PC-9 (cell line): ENCODE measurements at regions not wholly inside any gene's neighbourhood (a gene's known extent, or its start where the extent isn't known, plus 50 kb on each side); places are given as distances from the start of the nearest gene placed in this dataset.

Source experiments
- BruUV-seq: library from RNA; stranded (reverse); fragments of 400-500 nt; replicated peaks from 2 replicates; lab custom pipeline; 2021; lab: Mats Ljungman, UMichigan
- CTCF ChIA-PET: fragments of 300-600 bp; sonication (Branson Sonifier 250); formaldehyde crosslinking; loops from one replicate; lab custom pipeline; 2022; ENCODE audit warnings: antibody characterized with exemption; lab: Charles Lee
- POLR2A ChIA-PET: fragments of 300-600 bp; sonication (Branson Sonifier 250); formaldehyde crosslinking; loops from one replicate; lab custom pipeline; 2022; ENCODE audit warnings: antibody characterized with exemption; ENCODE audit not compliant: unreplicated experiment; lab: Charles Lee
- DNase-seq, 2 experiments: peaks; one replicate each; pipeline versions ENCODE4 v3.0.0 to v3.0.0-alpha.2; 2015 to 2022; ENCODE audit warnings: mixed read lengths in 1 of 2
- H2AFZ ChIP-seq: fragments of 200-600 bp; sonication (generic); 2 replicates; pipeline ENCODE4 v1.8.1; 2017; ENCODE audit warnings: antibody characterized with exemption
- H3F3A ChIP-seq: fragments of 200-600 bp; sonication (generic); 2 replicates; pipeline ENCODE4 v1.8.1; 2017; ENCODE audit warnings: antibody characterized with exemption, mild to moderate bottlenecking, low read depth; ENCODE audit not compliant: insufficient read depth
- H3K27ac ChIP-seq: fragments of 200-600 bp; sonication (generic); 2 replicates; pipeline ENCODE4 v1.6.1; 2016; ENCODE audit warnings: mixed run types
- H3K27me3 ChIP-seq: fragments of 200-600 bp; sonication (generic); 2 replicates; pipeline ENCODE4 v1.6.1; 2016; ENCODE audit warnings: low read depth, mixed run types; ENCODE audit not compliant: insufficient read depth
- H3K36me3 ChIP-seq: fragments of 200-600 bp; sonication (generic); 2 replicates; pipeline ENCODE4 v1.6.1; 2016; ENCODE audit warnings: low read depth, mixed run types
- H3K4me1 ChIP-seq: fragments of 200-600 bp; sonication (generic); replicated peaks from 2 replicates; pipeline ENCODE4 v1.6.1; 2016; ENCODE audit warnings: mixed run types; ENCODE audit not compliant: insufficient read depth
- H3K4me2 ChIP-seq: fragments of 200-600 bp; sonication (generic); 2 replicates; pipeline ENCODE4 v1.6.1; 2017; ENCODE audit warnings: mixed run types
- H3K4me3 ChIP-seq: fragments of 200-600 bp; sonication (generic); 2 replicates; pipeline ENCODE4 v1.6.1; 2016; ENCODE audit warnings: mixed run types
- H3K79me2 ChIP-seq: fragments of 200-600 bp; sonication (generic); 2 replicates; pipeline ENCODE4 v1.6.1; 2017; ENCODE audit warnings: low read depth, mixed run types
- H3K9me2 ChIP-seq: fragments of 200-600 bp; sonication (generic); 2 replicates; pipeline ENCODE4 v1.8.1; 2017; ENCODE audit warnings: mild to moderate bottlenecking; ENCODE audit not compliant: insufficient read depth
- H3K9me3 ChIP-seq: fragments of 200-600 bp; sonication (generic); 2 replicates; pipeline ENCODE4 v1.8.1; 2016; ENCODE audit warnings: low read depth; ENCODE audit not compliant: insufficient read depth
- H4K20me1 ChIP-seq: fragments of 200-600 bp; sonication (generic); 2 replicates; pipeline ENCODE4 v1.8.1; 2017; ENCODE audit not compliant: insufficient read depth
- EZH2 ChIP-seq: fragments of 200-600 bp; sonication (generic); IDR thresholded peaks from 2 replicates; pipeline ENCODE4 v1.8.0; 2017; ENCODE audit warnings: antibody characterized with exemption, low read depth
- intact Hi-C: fragments of 100-400 bp; cut with micrococcal nuclease; formaldehyde crosslinking; loops from one replicate; pipeline ENCODE4 v1.10.0; 2022; ENCODE audit not compliant: unreplicated experiment
- TF ChIP-seq, protein P1 (sequence below): fragments of 200-600 bp; sonication (generic); conservative IDR thresholded peaks from 2 replicates; pipeline ENCODE4 v1.6.1; 2017; ENCODE audit warnings: mixed run types, antibody characterized with exemption, mild to moderate bottlenecking, moderate library complexity

DNA sequence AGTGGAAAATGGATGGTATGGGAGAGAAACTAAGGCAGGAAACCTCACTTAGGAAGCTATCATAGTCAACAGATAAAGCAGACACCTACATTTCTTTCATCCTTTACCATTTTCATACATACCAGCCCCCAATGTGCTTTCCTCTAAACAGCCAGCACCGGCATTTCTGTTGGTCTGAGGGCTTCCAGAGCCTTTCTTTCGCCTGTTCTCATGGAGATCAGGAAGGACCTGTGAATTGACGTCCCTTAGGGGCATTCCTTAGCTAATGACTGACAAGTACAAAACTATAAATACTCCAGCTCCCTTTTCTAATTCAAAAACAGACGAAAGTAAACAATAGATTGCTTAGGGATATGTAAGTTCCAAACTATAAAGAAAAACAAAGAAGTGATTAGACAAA is 215.5 kb upstream of the CNKSR2 start:
- no peak overlapping the region for H3K27ac ChIP-seq
- H4K20me1 ChIP-seq, result no peaks in the 10 kb centered on the region
- intact Hi-C loops, result no loop called here
- no TSS peak for BruUV-seq
- no peak overlapping the region for H3K4me2 ChIP-seq
- no peaks in the 10 kb centered on the region for H3F3A ChIP-seq
- no peaks in the 10 kb centered on the region for H3K79me2 ChIP-seq
- no peak for TF ChIP-seq EZH2
- TF ChIP-seq, protein P1, sequence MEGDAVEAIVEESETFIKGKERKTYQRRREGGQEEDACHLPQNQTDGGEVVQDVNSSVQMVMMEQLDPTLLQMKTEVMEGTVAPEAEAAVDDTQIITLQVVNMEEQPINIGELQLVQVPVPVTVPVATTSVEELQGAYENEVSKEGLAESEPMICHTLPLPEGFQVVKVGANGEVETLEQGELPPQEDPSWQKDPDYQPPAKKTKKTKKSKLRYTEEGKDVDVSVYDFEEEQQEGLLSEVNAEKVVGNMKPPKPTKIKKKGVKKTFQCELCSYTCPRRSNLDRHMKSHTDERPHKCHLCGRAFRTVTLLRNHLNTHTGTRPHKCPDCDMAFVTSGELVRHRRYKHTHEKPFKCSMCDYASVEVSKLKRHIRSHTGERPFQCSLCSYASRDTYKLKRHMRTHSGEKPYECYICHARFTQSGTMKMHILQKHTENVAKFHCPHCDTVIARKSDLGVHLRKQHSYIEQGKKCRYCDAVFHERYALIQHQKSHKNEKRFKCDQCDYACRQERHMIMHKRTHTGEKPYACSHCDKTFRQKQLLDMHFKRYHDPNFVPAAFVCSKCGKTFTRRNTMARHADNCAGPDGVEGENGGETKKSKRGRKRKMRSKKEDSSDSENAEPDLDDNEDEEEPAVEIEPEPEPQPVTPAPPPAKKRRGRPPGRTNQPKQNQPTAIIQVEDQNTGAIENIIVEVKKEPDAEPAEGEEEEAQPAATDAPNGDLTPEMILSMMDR, result no peak
- DNase-seq, result no peak
- no peaks in the 10 kb centered on the region for H3K36me3 ChIP-seq
- H3K9me3 ChIP-seq, result no peaks in the 10 kb centered on the region
- CTCF ChIA-PET, result no interaction called here
- no peaks in the 10 kb centered on the region for H3K4me1 ChIP-seq
- H3K4me3 ChIP-seq, result no peak overlapping the region
- H3K27me3 ChIP-seq, result no peaks in the 10 kb centered on the region
- POLR2A ChIA-PET, result no interaction called here
- no peak overlapping the region for H2AFZ ChIP-seq
- no peaks in the 10 kb centered on the region for H3K9me2 ChIP-seq

DNA sequence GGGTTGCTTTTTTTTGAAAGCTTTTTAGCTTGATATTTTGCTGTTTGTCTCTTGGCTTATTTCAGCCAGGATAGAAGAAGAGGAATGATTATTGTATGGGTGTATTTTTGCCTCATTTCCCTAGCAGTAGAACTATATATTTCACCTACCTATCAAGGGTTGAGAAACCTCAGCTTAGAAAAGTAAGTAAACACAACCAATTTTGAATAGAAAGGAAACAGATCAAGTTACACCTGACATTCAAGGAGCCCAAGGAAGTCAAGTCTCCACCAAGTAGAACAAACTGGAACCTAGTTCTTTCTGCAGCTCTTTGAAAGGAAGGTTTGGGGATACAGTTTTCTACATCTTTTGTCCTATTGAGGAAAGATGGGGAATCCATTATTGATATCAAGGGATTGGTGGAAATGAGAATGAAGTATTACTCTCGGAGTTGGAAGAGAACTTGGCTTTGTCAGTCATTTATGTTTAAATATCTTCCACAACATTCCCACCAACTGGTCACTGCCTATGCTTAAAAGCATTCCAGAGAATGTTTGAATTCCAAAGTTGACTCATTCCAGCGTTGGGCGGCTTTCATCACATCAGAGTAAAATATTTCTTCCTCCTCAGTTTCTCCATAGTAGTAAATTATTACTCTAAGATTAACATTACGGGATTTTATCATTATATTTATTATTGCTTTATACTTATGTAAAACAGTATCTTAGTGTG is 207.8 kb upstream of the CNKSR2 start:
- no peaks in the 10 kb centered on the region for H4K20me1 ChIP-seq
- H3K27me3 ChIP-seq, result no peaks in the 10 kb centered on the region
- H3K4me1 ChIP-seq, result no peaks in the 10 kb centered on the region
- BruUV-seq, result no TSS peak
- intact Hi-C loops, result no loop called here
- H3K4me2 ChIP-seq, result peak overlapping the region; percentile 12; the same call in 1 of the 2 replicates
- H2AFZ ChIP-seq, result no peak overlapping the region
- peak in 1 of 2 experiments; percentile 6 for DNase-seq
- H3K4me3 ChIP-seq, result no peak overlapping the region
- no peaks in the 10 kb centered on the region for H3K9me3 ChIP-seq
- H3K79me2 ChIP-seq, result no peaks in the 10 kb centered on the region
- no peaks in the 10 kb centered on the region for H3K9me2 ChIP-seq
- no peak for TF ChIP-seq EZH2
- TF ChIP-seq, protein P1, result no peak
- H3K27ac ChIP-seq, result peak overlapping the region; percentile 31; the same call in 1 of the 2 replicates
- CTCF ChIA-PET, result no interaction called here
- peaks cover 3% of the 10 kb centered on the region; the same call in 1 of the 2 replicates for H3F3A ChIP-seq
- no peaks in the 10 kb centered on the region for H3K36me3 ChIP-seq
- POLR2A ChIA-PET, result interaction anchor here (0.6 kb wide), 1 partner anchor 592 kb away, joined by 3 read pairs; no protein-coding TSS in a partner anchor

DNA sequence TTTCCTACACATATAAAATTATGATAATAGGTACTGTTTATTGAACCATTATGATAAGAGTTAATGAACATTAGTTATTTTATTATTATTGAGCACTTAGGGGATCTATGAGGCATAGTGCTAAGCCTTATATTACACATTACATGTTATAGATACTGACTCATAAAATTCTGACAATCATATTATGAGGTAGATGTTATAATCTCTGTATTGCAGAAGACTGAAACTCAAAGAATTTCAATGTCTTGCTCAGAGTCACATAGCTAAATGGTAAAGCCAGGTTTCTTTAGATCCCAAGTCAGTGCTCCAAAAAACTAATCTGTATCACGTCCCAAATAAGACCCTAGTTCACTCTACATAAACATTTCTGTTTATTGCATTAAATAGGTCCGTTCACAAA is 207.2 kb upstream of the CNKSR2 start:
- Histone ChIP-seq H2AFZ (no peak overlapping the region), H3K36me3 (no peaks in the 10 kb centered on the region), H3K9me2 (no peaks in the 10 kb centered on the region), H3K27me3 (no peaks in the 10 kb centered on the region), H3K4me1 (no peaks in the 10 kb centered on the region), H3K4me2 (no peak overlapping the region), H3K27ac (no peak overlapping the region), H3K79me2 (no peaks in the 10 kb centered on the region), H4K20me1 (no peaks in the 10 kb centered on the region), H3K9me3 (no peaks in the 10 kb centered on the region), H3K4me3 (no peak overlapping the region), H3F3A (peaks cover 3% of the 10 kb centered on the region; the same call in 1 of the 2 replicates)
- TF ChIP-seq, protein P1, result no peak
- no peak for TF ChIP-seq EZH2
- intact Hi-C loops, result no loop called here
- BruUV-seq, result no TSS peak
- ChIA-PET POLR2A (no interaction called here), CTCF (no interaction called here)
- no peak for DNase-seq
